ENCODE measurements at regions not wholly inside any gene's neighbourhood (a gene's known extent, or its start where the extent isn't known, plus 50 kb on each side); places are given as distances from the start of the nearest gene placed in this dataset.
"Not testable (repeated sequence)": the region's sequence is repeated elsewhere in the genome, so short reads cannot be mapped to it uniquely, and the experiment has no call there.

DNA sequence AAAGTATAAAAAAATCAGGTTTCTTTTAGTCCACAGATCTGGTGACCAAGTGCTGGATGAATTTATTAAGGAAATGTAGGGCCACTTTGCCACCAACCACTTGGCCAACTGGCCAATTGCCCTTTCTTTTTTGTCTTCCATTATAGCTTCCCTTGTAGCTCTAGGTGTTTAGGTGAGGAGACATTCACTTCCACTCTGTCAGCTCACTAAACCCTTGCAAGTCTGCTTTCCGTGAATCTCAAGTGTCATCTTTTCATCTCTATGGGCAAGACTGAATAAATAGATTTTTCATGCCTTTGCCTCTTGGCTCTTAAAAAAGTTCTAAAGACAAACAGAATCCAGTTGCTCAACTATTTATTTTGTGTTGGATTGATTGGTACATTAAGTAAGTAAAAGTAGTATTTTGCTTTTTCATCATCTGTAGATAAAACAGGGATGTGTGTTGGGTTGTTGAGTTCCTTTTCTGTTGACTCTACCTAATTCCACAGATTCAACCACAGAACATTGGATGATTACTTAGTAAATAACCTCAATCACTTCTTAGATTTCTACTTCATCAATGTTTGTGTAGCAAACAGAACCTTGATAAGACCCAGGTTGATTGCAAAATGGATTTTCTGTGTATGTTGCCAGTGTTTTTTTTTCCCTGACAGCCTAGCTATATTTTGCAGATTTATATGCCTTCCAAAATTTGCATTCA, 68.1 kb upstream of the GRXCR1 start:
- no peak for DNase-seq

DNA sequence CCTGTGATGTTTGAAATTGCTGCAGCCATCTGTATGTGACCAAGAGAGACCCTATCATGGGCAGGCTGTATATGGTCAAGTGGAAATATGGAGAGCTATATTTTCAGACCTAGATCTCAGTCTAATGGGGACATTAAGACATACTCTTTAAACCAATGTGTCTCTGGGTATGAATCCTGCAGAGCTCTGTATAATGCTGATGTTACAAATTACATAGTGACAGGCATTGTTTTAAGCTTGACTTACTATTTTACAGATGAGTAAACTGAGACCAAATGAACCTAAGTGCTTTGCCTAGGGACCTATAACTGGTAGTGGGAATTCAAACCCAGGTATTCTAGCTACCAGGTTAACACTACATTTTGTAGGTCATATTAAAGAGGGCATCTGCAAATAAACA, 71.3 kb upstream of the GRXCR1 start:
- no peak for DNase-seq

GRCh38 chr4:42819863-42820514, 72.5 kb upstream of the GRXCR1 start:
- no peak for DNase-seq

DNA sequence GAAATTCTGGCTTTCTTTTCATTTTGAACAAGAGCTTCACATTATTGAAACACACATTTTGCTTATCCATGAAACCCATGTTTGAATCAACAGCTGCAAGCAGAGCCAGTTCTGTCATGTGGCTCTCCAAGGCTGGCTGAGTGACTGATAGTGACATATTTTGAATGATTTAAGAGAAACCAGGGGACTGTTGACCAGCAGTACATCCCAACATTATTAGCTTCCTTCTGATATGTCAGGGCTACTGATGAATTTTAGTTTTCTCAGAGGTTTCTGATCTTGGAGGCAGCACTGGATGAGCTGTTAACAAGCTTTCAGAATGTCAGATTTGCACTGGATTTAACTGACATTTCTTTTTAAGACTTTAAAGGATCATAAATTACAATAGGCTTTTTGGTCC, 74.6 kb upstream of the GRXCR1 start:
- no peak for DNase-seq

DNA sequence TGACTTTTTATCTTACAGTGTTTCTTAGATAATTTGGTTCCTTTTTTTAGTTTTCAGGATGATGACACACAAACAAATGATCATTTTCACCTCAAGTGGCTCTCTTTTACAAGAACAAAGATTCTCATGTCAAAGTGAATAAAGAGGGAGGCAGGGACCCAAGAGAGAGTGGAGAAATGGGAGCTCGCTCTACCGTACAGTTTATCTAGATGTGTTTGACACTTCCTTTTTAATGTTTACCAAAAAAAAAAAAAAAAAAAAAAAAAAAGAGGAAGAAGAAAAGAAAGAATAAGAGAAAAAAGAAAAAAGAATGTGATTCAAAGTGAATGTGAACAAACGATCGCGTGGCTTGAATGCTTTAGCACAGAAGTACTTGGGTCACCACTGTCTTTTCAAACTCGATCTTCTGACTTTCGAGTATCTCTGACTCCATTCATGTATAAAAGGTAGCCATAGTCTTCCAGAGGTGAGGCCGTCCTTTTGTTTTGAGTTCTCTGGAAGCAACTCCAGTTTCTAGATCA, 75.6 kb upstream of the GRXCR1 start:
- no peak for DNase-seq

GRCh38 chr4:42816189-42816879, 76.2 kb upstream of the GRXCR1 start:
- no peak for DNase-seq

- DNase-seq = no peak
Measured at GRCh38 chr4:42809419-42810084, 83.0 kb upstream of the GRXCR1 start.

- no peak for DNase-seq
Measured at GRCh38 chr4:42806303-42806835, 86.1 kb upstream of the GRXCR1 start.

DNA sequence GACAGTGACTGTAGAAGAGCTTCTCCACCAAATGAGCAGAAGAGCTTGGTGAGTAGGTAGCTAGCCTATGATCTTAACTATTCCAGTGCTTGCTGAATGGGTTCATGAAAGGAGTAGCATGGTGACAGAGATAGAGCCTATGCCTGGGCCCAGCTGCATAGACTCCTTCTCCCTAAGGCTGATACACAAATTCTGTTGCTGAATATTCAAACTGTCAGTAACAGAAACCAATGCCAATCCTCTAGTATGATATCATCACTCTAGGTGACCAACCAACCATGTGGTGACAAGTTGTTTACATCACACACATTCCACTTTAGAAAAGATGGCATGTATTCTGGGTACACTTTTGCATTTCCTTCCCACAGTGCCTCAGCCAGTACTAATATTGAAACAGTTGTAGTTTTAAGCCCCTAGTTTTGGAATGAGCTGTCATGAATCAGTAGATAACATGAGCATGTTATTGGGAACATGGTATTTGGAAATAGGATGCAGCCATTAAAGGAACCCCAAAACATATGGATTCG, 103.4 kb upstream of the GRXCR1 start:
- no peak for DNase-seq

GRCh38 chr4:42787079-42787463, 105.4 kb upstream of the GRXCR1 start:
- no peak for DNase-seq

GRCh38 chr4:42786350-42787078, 106.0 kb upstream of the GRXCR1 start:
- no peak for DNase-seq

DNA sequence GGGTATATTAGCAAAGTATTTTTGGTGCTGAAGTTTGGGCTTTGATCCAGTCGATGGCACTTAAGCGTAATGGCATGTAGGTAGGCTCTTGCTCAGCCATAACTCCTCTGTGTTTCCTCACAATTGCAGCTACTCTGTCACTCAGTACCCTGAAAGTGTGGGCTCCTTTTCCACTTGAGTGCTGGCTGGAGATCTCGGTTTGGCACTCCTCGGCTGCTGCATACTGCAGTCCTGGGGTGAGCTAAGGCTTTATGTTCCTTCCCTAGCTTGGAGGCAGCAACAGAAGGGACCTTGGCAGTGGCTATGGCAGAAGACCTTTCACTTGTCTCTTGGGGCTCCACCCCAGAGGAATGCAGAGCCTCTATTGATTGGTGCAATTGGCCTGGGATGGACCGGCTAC, 106.7 kb upstream of the GRXCR1 start:
- no peak for DNase-seq

DNA sequence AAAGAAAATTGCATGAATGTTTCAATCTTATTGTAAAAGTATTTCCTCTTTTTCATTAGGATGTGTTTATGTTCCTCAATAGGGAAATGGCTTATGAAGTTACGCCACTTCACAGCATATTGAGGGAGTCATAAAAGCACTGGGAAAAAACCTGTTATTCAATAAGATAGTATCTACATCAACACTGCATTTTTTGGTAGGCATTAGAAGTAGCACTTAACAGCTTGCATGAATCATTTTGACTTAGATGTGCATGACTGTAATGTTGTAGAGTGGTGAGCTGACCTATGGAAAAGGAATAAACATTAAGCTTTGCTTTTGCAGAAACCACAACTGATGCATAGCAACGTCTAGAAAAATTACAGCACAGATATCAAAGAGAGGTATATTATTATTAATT, 111.2 kb upstream of the GRXCR1 start:
- DNase-seq = no peak

GRCh38 chr4:42778349-42778748, 114.2 kb upstream of the GRXCR1 start:
- DNase-seq = no peak

GRCh38 chr4:42768125-42768748, 111.3 kb upstream of the ATP8A1 start:
- DNase-seq = peak in 1 of 2 donors; percentile 4

DNA sequence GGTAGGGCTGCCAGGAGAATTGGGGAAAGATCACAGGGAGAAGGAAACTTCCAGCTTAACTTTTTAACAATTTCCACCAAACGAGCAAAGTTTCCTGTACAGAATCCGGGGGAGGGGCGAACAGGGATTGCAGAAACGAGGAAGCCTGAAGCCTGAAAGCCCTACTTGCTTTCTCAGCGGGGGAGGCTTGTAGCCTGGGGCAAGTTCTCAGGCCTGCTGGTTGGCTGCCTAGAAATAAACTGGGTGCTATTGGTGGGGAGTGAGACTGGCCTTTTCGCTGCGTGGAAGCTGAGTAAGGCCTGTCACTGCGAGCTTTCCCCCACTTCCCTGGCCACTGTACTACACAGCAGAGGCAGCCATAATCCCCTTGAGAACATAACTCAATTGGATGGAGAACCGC, 110.8 kb upstream of the ATP8A1 start:
- DNase-seq = no peak

DNA sequence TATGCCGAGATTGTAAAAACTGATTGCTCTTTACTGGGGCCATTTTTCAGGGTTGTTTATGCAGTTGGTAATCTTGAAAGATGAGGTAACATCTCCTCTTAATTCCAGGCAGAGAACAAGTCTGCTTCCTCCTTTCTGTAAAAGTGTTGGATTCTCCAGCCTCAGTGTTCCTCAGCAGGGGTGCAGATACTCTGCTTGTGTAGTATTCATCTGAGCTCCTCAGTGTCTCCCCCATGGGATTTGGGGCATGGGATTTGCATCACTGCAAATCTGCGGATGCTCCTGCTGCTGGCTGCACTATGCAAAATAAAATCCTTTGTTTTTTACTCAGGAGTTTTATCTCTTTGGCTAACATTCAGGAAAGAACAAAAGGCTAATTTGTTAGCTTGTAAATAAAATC, 104.9 kb upstream of the ATP8A1 start:
- DNase-seq = no peak

DNA sequence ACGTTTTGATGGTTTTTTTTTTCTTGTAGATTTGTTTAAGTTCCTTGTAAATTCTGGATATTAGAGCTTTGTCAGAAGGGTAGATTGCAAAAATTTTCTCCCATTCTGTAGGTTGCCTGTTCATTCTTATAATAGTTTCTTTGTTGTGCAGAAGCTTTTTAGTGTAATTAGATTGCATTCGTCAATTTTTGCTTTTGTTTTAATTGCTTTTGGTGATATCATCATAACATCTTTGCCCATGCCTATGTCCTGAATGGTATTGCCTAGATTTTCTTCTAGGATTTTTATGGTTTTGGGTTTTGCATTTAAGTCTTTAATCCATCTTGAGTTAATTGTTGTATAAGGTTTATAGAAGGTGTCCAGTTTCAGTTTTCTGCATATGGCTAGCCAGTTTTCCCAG, 98.1 kb upstream of the ATP8A1 start:
- DNase-seq = not testable (repeated sequence)

- DNase-seq = no peak
Measured at GRCh38 chr4:42751587-42751986, 94.7 kb upstream of the ATP8A1 start.

- no peak for DNase-seq
Measured at GRCh38 chr4:42750856-42751255, 94.0 kb upstream of the ATP8A1 start.

- peak; percentile 30 to 48 for DNase-seq
Measured at GRCh38 chr4:42750091-42750490, 93.2 kb upstream of the ATP8A1 start.

GRCh38 chr4:42747971-42748370, 91.1 kb upstream of the ATP8A1 start:
- DNase-seq = no peak
